SK-N-SH (cell line): ENCODE measurements at regions not wholly inside any gene's neighbourhood (a gene's known extent, or its start where the extent isn't known, plus 50 kb on each side); places are given as distances from the start of the nearest gene placed in this dataset.

ENCODE experiments used
- CTCF ChIP-seq: fragments of 200-600 bp; sonication (generic); IDR thresholded peaks from 2 replicates; pipeline ENCODE4 v1.6.1; 2017; ENCODE audit warnings: antibody characterized with exemption, mild to moderate bottlenecking, moderate library complexity
- EP300 ChIP-seq, 2 experiments: IDR thresholded peaks; 2 replicates each; pipeline versions ENCODE4 v1.4.0 to v1.6.1; 2012; ENCODE audit warnings: borderline replicate concordance in 1 of 2, low read depth in 1 of 2, low read length in 1 of 2
- FOSL2 ChIP-seq: IDR thresholded peaks from 2 replicates; pipeline ENCODE4 v1.4.0; 2012; ENCODE audit warnings: low read depth, mild to moderate bottlenecking, moderate library complexity, borderline replicate concordance
- GABPA ChIP-seq: IDR thresholded peaks from 2 replicates; pipeline ENCODE4 v1.4.0; 2012; ENCODE audit warnings: low read depth, mild to moderate bottlenecking
- GATA2 ChIP-seq: sonication (generic); formaldehyde crosslinking; IDR thresholded peaks from 2 replicates; pipeline ENCODE4 v1.5.0; 2020; ENCODE audit warnings: mild to moderate bottlenecking, missing genetic modification reagents
- MEF2A ChIP-seq: IDR thresholded peaks from 2 replicates; pipeline ENCODE4 v1.4.0; 2012; ENCODE audit warnings: low read depth, borderline replicate concordance
- MXI1 ChIP-seq: IDR thresholded peaks from 2 replicates; pipeline ENCODE4 v1.6.1; 2012; ENCODE audit warnings: mild to moderate bottlenecking, low read depth, low read length, improper control_type of control experiment
- POLR2AphosphoS5 ChIP-seq: IDR thresholded peaks from 2 replicates; pipeline ENCODE4 v1.6.1; 2012; ENCODE audit warnings: low read depth, low read length
- RXRA ChIP-seq: IDR thresholded peaks from 2 replicates; pipeline ENCODE4 v1.4.0; 2012; ENCODE audit warnings: low read depth, mild to moderate bottlenecking, borderline replicate concordance
- SIN3A ChIP-seq: IDR thresholded peaks from 2 replicates; pipeline ENCODE4 v1.6.1; 2012; ENCODE audit warnings: low read depth, mild to moderate bottlenecking, low read length, moderate library complexity, borderline replicate concordance
- TCF12 ChIP-seq: IDR thresholded peaks from 2 replicates; pipeline ENCODE4 v1.4.0; 2012

- TF ChIP-seq EP300 (IDR thresholded peaks at IDR 0.05; ENCODE audit: borderline replicate concordance in 1 of 2, low read depth in 1 of 2, low read length in 1 of 2) (peak in 1 of 2 experiments; percentile 38; a peak in 1 of 4 replicates), CTCF (no peak), FOSL2 (no peak), MEF2A (no peak), POLR2AphosphoS5 (no peak; the same call in 1 of the 2 replicates), GATA2 (CRISPR knock-in tag) (no peak), RXRA (no peak), GABPA (no peak), SIN3A (no peak), TCF12 (peak; percentile 58), MXI1 (no peak)
These were observed 61.1 kb upstream of the ARSJ start for GRCh38 chr4:114040319-114041116.
